ENCODE measurements at regions not wholly inside any gene's neighbourhood (a gene's known extent, or its start where the extent isn't known, plus 50 kb on each side); places are given as distances from the start of the nearest gene placed in this dataset.
"Not testable (repeated sequence)": the region's sequence is repeated elsewhere in the genome, so short reads cannot be mapped to it uniquely, and the experiment has no call there.

GRCh38 chr13:90908792-90909191, 438.7 kb upstream of the MIR17HG start:
- in situ Hi-C loops (cut with HindIII; ENCODE audit: low sequenced_read_pairs) = no loop called here

- in situ Hi-C loops (cut with HindIII; ENCODE audit: low sequenced_read_pairs) = no loop called here
Measured at GRCh38 chr13:90910018-90910639, 437.4 kb upstream of the MIR17HG start.

DNA sequence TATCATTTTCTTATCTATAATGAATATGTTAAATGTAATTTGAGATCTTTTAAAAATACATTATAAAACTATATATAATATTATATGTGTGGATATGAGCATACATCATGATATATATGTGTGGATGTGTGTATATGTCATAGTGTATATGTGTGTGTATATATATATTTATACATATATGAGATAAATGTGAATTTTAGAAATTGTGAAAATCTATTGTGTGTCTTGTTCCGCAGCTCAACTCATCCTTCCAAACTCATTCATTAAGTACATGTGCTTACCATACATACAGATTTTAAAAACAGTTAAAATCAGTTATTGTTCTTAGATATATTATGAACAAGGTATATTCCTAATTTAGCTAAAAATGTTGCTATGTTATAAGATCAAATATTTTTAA, 435.2 kb upstream of the MIR17HG start:
- in situ Hi-C loops (cut with HindIII; ENCODE audit: low sequenced_read_pairs) = no loop called here

GRCh38 chr13:90918536-90918935, 429.0 kb upstream of the MIR17HG start:
- in situ Hi-C loops (cut with HindIII; ENCODE audit: low sequenced_read_pairs) = no loop called here

DNA sequence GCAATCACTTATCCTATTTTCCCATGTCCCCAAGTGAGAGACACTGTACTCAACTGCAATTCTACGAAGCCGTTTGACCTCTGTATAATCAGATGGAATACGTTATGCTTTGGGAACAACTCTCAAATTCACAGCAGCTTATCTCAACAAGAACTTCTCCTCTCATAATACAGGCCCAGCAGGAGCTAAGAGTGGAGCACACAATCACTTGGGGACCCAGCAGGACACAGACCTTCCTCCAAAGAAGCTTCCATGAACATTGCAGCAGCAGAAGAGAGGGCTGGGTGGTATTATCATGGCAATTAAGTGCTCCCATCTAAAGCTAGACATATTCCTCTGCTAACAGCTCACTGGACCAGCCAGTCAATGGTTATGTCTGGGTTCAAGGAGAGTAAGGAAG, 428.3 kb upstream of the MIR17HG start:
- in situ Hi-C loops (cut with HindIII; ENCODE audit: low sequenced_read_pairs) = no loop called here

DNA sequence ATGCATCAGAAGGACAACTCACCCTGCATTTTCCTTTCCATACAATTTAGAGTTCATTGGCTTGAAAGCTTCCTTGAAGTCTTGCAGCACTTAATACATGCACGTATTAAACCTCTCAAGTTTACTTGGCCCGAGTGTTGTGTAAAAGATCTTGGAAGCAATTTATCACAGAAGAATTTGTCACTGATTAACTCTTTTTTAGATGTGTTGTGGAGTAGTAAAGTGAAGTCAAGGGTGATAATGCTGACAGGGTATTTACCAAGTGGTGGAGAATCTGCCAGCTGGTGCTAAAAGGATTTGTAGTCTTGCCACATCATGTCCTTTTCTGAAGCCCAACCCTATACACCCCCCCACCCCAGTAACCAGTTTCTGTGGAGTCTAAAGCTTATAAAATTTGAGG, 421.0 kb upstream of the MIR17HG start:
- in situ Hi-C loops (cut with HindIII; ENCODE audit: low sequenced_read_pairs) = no loop called here

- in situ Hi-C loops (cut with HindIII; ENCODE audit: low sequenced_read_pairs) = no loop called here
Measured at GRCh38 chr13:90928109-90928508, 419.4 kb upstream of the MIR17HG start.

DNA sequence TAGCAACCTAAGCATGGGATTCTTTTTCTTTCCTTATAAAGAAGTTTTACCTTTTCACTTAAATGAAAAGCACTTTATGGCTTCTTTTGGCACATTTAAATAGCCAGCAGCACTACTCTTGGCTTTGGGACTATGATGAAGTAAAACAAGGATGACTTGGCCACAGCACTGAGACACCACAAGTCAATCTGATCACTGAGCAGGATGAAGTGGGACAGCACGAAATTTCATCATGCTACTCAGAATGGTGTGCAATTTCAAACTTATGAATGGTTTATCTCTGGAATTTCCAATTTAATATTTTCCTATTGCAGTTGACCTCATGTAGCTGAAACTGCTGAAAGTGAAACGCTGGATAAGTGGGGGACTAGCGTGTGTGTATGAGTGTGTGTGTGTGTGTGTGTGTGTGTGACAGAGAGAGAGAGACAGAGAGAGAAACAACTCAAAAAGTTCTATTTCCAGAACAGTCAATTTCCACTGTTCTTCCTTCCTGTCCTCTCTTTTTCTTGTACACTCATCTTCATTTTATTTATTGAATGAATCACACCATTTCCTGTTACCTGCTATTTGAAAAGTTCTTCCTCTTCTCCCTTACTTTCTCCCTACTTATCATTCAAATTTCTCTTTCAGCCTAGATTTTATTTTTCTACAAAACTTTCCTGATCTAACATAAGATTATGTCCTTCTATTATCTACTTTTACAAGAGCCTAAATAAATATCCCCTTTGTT, 414.2 kb upstream of the MIR17HG start:
- in situ Hi-C loops (cut with HindIII; ENCODE audit: low sequenced_read_pairs) = no loop called here

- in situ Hi-C loops (cut with HindIII; ENCODE audit: low sequenced_read_pairs) = no loop called here
Measured at GRCh38 chr13:90934741-90935140, 412.7 kb upstream of the MIR17HG start.

GRCh38 chr13:90938848-90939247, 408.6 kb upstream of the MIR17HG start:
- in situ Hi-C loops (cut with HindIII; ENCODE audit: low sequenced_read_pairs) = no loop called here

- in situ Hi-C loops (cut with HindIII; ENCODE audit: low sequenced_read_pairs) = no loop called here
Measured at GRCh38 chr13:90943946-90944345, 403.5 kb upstream of the MIR17HG start.

DNA sequence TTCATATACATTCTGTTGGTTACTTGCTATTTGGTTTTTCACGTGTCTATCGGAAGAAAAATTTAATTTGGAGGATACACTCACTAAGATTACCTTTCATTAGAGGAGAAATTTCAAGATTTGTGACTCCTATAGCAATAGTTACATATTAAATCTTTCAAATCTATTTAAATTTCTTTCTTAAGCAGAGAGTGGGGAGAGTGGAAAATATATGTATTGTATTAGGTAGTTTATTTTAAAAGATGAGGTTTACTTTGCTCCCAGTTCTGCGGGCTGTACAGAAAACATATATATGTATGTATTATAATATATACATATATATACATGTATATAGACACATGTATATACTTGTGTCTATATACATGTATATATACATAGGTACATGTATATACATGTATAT, 402.3 kb upstream of the MIR17HG start:
- in situ Hi-C loops (cut with HindIII; ENCODE audit: low sequenced_read_pairs) = not testable (repeated sequence)

- in situ Hi-C loops (cut with HindIII; ENCODE audit: low sequenced_read_pairs) = not testable (repeated sequence)
Measured at GRCh38 chr13:90946125-90946524, 401.4 kb upstream of the MIR17HG start.

DNA sequence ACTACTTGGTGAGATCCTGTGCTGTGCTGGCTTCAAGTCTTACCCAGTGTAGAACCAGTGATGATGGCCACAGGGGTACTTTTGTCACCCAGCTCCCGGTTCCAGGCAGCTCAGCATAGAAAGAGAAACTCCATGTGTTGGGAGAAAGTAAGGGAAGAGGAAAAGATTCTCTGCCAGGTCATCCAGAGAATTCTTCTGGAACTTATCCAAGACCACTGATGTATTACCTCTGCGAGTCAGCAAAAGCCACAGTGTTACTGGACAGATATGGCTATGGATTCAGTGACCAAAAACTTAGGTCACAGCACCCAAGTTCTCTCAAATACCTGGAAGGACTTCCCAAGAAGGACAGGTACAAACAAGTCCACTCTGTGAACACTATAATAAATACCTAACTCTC, 399.5 kb upstream of the MIR17HG start:
- in situ Hi-C loops (cut with HindIII; ENCODE audit: low sequenced_read_pairs) = no loop called here

DNA sequence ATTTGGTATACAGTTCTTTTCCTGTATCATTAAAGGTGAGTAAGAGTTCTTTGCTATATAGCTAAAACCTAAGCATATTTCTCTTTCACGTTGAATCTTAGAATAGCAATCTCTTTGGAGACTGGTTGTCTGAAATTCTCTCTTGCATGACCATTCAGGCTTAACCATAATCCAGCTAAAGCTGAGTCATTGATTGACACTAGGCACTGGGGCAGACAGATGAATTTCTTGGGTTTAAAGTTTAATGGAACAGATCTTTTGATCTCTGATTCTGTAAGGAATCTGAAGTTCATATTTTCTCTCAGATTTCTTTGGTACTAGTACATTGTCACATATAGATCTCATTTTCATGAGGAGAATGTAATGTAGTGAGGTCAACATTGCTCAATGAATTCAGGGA, 397.3 kb upstream of the MIR17HG start:
- in situ Hi-C loops (cut with HindIII; ENCODE audit: low sequenced_read_pairs) = no loop called here

DNA sequence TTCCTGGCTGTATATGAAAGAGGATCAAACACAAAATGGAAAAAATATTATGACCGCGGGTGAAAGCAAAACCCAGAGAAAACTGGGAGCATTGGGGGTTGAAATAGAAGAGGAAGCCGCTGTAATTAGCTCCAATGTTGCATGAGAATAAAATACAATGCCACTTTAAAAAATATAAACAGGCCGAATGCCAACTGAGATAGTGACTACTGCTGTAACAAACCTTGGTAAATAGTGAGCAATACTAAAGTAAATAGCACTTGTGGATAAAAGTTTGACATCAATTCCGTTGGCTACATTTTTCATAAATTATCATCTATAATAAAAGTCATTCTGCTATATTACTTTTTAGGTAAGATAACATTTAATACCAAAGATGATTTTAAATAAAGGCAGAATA, 395.8 kb upstream of the MIR17HG start:
- in situ Hi-C loops (cut with HindIII; ENCODE audit: low sequenced_read_pairs) = no loop called here

GRCh38 chr13:90952326-90952725, 395.2 kb upstream of the MIR17HG start:
- in situ Hi-C loops (cut with HindIII; ENCODE audit: low sequenced_read_pairs) = no loop called here

GRCh38 chr13:90954605-90955195, 392.8 kb upstream of the MIR17HG start:
- in situ Hi-C loops (cut with HindIII; ENCODE audit: low sequenced_read_pairs) = no loop called here

- in situ Hi-C loops (cut with HindIII; ENCODE audit: low sequenced_read_pairs) = no loop called here
Measured at GRCh38 chr13:90956031-90956430, 391.5 kb upstream of the MIR17HG start.

GRCh38 chr13:90958866-90959265, 388.6 kb upstream of the MIR17HG start:
- in situ Hi-C loops (cut with HindIII; ENCODE audit: low sequenced_read_pairs) = no loop called here

GRCh38 chr13:90968166-90968904, 379.2 kb upstream of the MIR17HG start:
- in situ Hi-C loops (cut with HindIII; ENCODE audit: low sequenced_read_pairs) = no loop called here
